A549 (cell line): ENCODE measurements at regions not wholly inside any gene's neighbourhood (a gene's known extent, or its start where the extent isn't known, plus 50 kb on each side); places are given as distances from the start of the nearest gene placed in this dataset.

Source experiments
- ATAC-seq, 2 experiments: fragments of 200-7000 bp in 1 of 2; fragments of >200 bp in 1 of 2; cut with Nextera tagmentation in 1 of 2; cut with Tn5 transposase in 1 of 2; 3 replicates each; pipeline versions ENCODE4 v1.8.0 to v1.9.1; 2018 to 2020; ENCODE audit warnings: mild to moderate bottlenecking in 1 of 2, moderate library complexity in 1 of 2
- CTCF ChIA-PET: fragments of 300-600 bp; sonication (Branson Sonifier 250); formaldehyde crosslinking; extraction: SDS; loops from one replicate; lab custom pipeline; 2021; ENCODE audit warnings: antibody characterized with exemption, inconsistent platforms; lab: Yijun Ruan, JAX
- POLR2A ChIA-PET: fragments of 350-600 bp; formaldehyde crosslinking; extraction: SDS; loops from one replicate; lab custom pipeline; 2021; ENCODE audit warnings: antibody characterized with exemption, inconsistent platforms; lab: Yijun Ruan, JAX
- DNase-seq, 2 experiments: peaks; one replicate each; pipeline versions ENCODE4 v3.0.0 to v3.0.0-alpha.2; 2011 to 2016; ENCODE audit warnings: low read depth in 1 of 2, low spot score in 1 of 2
- FAIRE-seq: peaks from 2 replicates; lab custom pipeline; 2011; peaks lifted over from hg19 to GRCh38; lab: Jason Lieb, UNC
- H3K27ac ChIP-seq, 2 experiments: fragments of >200 bp; sonication (Bioruptor Twin); formaldehyde crosslinking; 3 replicates each; pipeline ENCODE4 v1.5.1; 2016 to 2017
- H3K4me1 ChIP-seq: fragments of >200 bp; sonication (Bioruptor Twin); formaldehyde crosslinking; 3 replicates; pipeline ENCODE4 v1.6.1; 2016
- H3K4me2 ChIP-seq: fragments of >200 bp; sonication (Bioruptor Twin); formaldehyde crosslinking; 3 replicates; pipeline ENCODE4 v1.6.1; 2016
- H3K4me3 ChIP-seq: fragments of >200 bp; sonication (Bioruptor Twin); formaldehyde crosslinking; 3 replicates; pipeline ENCODE4 v1.5.1; 2016
- H3K9me3 ChIP-seq: fragments of >200 bp; sonication (Bioruptor Twin); formaldehyde crosslinking; 3 replicates; pipeline ENCODE4 v1.6.1; 2016
- BCL3 ChIP-seq: fragments of >200 bp; sonication (Bioruptor Twin); formaldehyde crosslinking; IDR thresholded peaks from 3 replicates; pipeline ENCODE4 v1.6.1; 2016
- BHLHE40 ChIP-seq: IDR thresholded peaks from 2 replicates; pipeline ENCODE4 v1.6.1; 2012; ENCODE audit warnings: low read depth, low read length, inconsistent platforms
- CBX2 ChIP-seq: fragments of 200-600 bp; sonication (generic); IDR thresholded peaks from 2 replicates; pipeline ENCODE4 v1.6.1; 2016; ENCODE audit warnings: low read depth, mild to moderate bottlenecking, borderline replicate concordance
- EHMT2 ChIP-seq: fragments of 200-600 bp; sonication (generic); IDR thresholded peaks from 2 replicates; pipeline ENCODE4 v1.6.1; 2016; ENCODE audit warnings: antibody characterized with exemption, low read depth, mild to moderate bottlenecking, moderate library complexity
- FOXS1 ChIP-seq: fragments of 250-450 bp; sonication (Bioruptor Pico); IDR thresholded peaks from 2 replicates; pipeline ENCODE4 v1.5.0; 2020; ENCODE audit warnings: mild to moderate bottlenecking, moderate library complexity
- HOXA7 ChIP-seq: fragments of 250-450 bp; sonication (Bioruptor Pico); IDR thresholded peaks from 2 replicates; pipeline ENCODE4 v1.5.0; 2020; ENCODE audit warnings: mild to moderate bottlenecking, moderate library complexity
- HOXB5 ChIP-seq: fragments of 250-450 bp; sonication (Bioruptor Pico); IDR thresholded peaks from 2 replicates; pipeline ENCODE4 v1.5.0; 2020; ENCODE audit warnings: mild to moderate bottlenecking, moderate library complexity
- MAFK ChIP-seq: fragments of 450-650 bp; IDR thresholded peaks from 2 replicates; pipeline ENCODE4 v1.6.1; 2014; ENCODE audit not compliant: partially characterized antibody
- NFE2L2 ChIP-seq: fragments of 150-350 bp; conservative IDR thresholded peaks from 2 replicates; pipeline ENCODE4 v1.6.1; 2014; ENCODE audit warnings: low read length
- PHF8 ChIP-seq: fragments of 200-600 bp; sonication (generic); IDR thresholded peaks from 2 replicates; pipeline ENCODE4 v1.6.1; 2016; ENCODE audit warnings: low read depth, mild to moderate bottlenecking, antibody characterized with exemption, moderate library complexity, borderline replicate concordance
- POLR2AphosphoS2 ChIP-seq: conservative IDR thresholded peaks from 2 replicates; pipeline ENCODE4 v1.6.1; 2012; ENCODE audit warnings: low read length, improper control_type of control experiment, inconsistent platforms
- RAD21 ChIP-seq, 2 experiments: fragments of >200 bp in 1 of 2; sonication (Bioruptor Twin) in 1 of 2; formaldehyde crosslinking in 1 of 2; IDR thresholded peaks in 1 of 2; conservative IDR thresholded peaks in 1 of 2; 2 replicates in 1 of 2; 3 replicates in 1 of 2; pipeline ENCODE4 v1.6.1; 2012 to 2018; ENCODE audit warnings: inconsistent platforms in 1 of 2
- RCOR1 ChIP-seq: fragments of 150-350 bp; IDR thresholded peaks from 2 replicates; pipeline ENCODE4 v1.6.1; 2014; ENCODE audit warnings: antibody characterized with exemption, low read length, low read depth
- RNF2 ChIP-seq: fragments of 200-600 bp; sonication (generic); IDR thresholded peaks from 2 replicates; pipeline ENCODE4 v1.6.1; 2016; ENCODE audit warnings: low read depth, mild to moderate bottlenecking, antibody characterized with exemption, moderate library complexity, borderline replicate concordance
- TFCP2L1 ChIP-seq: fragments of 250-450 bp; sonication (Bioruptor Pico); IDR thresholded peaks from 2 replicates; pipeline ENCODE4 v1.5.0; 2021; ENCODE audit warnings: mild to moderate bottlenecking
- TP53 ChIP-seq: fragments of 250-450 bp; sonication (Bioruptor Pico); IDR thresholded peaks from 2 replicates; pipeline ENCODE4 v1.5.0; 2021; ENCODE audit warnings: mild to moderate bottlenecking, moderate library complexity
- ZC3H11A ChIP-seq: fragments of 450-650 bp; IDR thresholded peaks from 2 replicates; pipeline ENCODE4 v1.6.1; 2014; ENCODE audit warnings: antibody characterized with exemption, mild to moderate bottlenecking
- ZFP36 ChIP-seq: fragments of 450-650 bp; IDR thresholded peaks from 2 replicates; pipeline ENCODE4 v1.6.1; 2014; ENCODE audit warnings: borderline replicate concordance; ENCODE audit not compliant: partially characterized antibody
- ZSCAN20 ChIP-seq: fragments of 250-450 bp; sonication (Bioruptor Pico); IDR thresholded peaks from 2 replicates; pipeline ENCODE4 v1.8.0; 2022; ENCODE audit warnings: mild to moderate bottlenecking, moderate library complexity
- WGBS: methylation state at CpG from one replicate; pipeline ENCODE4 v1.1.6; 2017; ENCODE audit errors: missing lambda C conversion rate; 5-methylcytosine and 5-hydroxymethylcytosine counted together
- TF ChIP-seq, protein P1 (sequence below): IDR thresholded peaks from 2 replicates; pipeline ENCODE4 v1.6.1; 2012
- TF ChIP-seq, protein P2 (sequence below): IDR thresholded peaks from 2 replicates; pipeline ENCODE4 v1.6.1; 2012; ENCODE audit warnings: low read depth, borderline replicate concordance

- no peak for DNase-seq
- Histone ChIP-seq H3K4me1 (no peaks in the 10 kb centered on the region), H3K27ac (no peak overlapping the region), H3K4me3 (no peak overlapping the region), H3K9me3 (no peaks in the 10 kb centered on the region), H3K4me2 (no peak overlapping the region)
- no peak for FAIRE-seq
- CTCF ChIA-PET = no interaction called here
- 46% methylated on average over 5 of the region's 5 CpGs for WGBS
- TF ChIP-seq POLR2AphosphoS2 = no peak
- TF ChIP-seq NFE2L2 = no peak
- TF ChIP-seq TFCP2L1 (CRISPR knock-in tag) = no peak
- TF ChIP-seq ZSCAN20 = no peak
- TF ChIP-seq, protein P1, sequence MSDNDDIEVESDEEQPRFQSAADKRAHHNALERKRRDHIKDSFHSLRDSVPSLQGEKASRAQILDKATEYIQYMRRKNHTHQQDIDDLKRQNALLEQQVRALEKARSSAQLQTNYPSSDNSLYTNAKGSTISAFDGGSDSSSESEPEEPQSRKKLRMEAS = no peak
- no peak for TF ChIP-seq BCL3
- TF ChIP-seq CBX2 = no peak
- no peak for TF ChIP-seq ZFP36
- no peak for ATAC-seq
- POLR2A ChIA-PET = no interaction called here
Measured at GRCh38 chr14:98375566-98375965, 896.4 kb downstream of the BCL11B start.

- DNase-seq (no peak), ATAC-seq (no peak), FAIRE-seq (no peak)
- no peak overlapping the region for H3K27ac ChIP-seq
- ChIA-PET POLR2A (no interaction called here), CTCF (interaction anchor here (1.2 kb wide), 1 partner anchor 12 kb away, joined by 3 read pairs; no protein-coding TSS in a partner anchor)
- H3K4me2 ChIP-seq = no peak overlapping the region
- H3K9me3 ChIP-seq = no peaks in the 10 kb centered on the region
- WGBS = 5% methylated on average over 3 of the region's 3 CpGs
- H3K4me3 ChIP-seq = no peak overlapping the region
- no peaks in the 10 kb centered on the region for H3K4me1 ChIP-seq
- TF ChIP-seq MAFK (peak; percentile 85), POLR2AphosphoS2 (no peak)
Measured at GRCh38 chr14:98379830-98380229, 892.2 kb downstream of the BCL11B start.

DNA sequence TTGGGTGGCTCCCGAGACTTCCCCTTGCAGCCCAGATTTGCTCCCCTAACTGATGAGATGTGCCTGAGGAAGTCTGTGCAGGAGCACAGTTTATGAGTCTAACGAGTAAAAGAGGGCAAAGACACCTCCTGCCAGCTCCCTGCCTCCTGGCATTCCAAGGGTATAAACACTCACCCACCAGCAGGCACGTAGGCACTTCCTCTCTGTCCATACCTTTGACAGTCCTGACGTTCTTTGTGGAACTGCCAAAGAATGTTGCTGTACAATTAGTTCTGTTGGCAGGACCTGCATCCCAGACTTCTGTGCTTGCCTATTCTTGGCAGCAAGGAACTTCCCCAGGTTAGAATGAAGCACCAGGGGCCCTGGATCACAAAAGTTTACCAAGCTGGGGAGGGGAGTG lies 889.3 kb downstream of the BCL11B start:
- H3K27ac ChIP-seq = no peak overlapping the region
- H3K4me1 ChIP-seq = no peaks in the 10 kb centered on the region
- no peak for TF ChIP-seq HOXB5 (CRISPR knock-in tag)
- TF ChIP-seq RAD21 (conservative IDR thresholded peaks at IDR 0.05 in 1 of 2, IDR thresholded peaks at IDR 0.05 in 1 of 2) = no peak
- no peak for TF ChIP-seq EHMT2
- no peak for TF ChIP-seq RCOR1
- no peak for TF ChIP-seq TP53
- TF ChIP-seq ZC3H11A = no peak
- TF ChIP-seq, all 56 proteins: peak for 0
- ATAC-seq (no peak), DNase-seq (no peak), FAIRE-seq (no peak)
- 3% methylated on average over 4 of the region's 4 CpGs for WGBS
- ChIA-PET CTCF (no interaction called here), POLR2A (no interaction called here)
- Histone ChIP-seq H3K4me3 (no peak overlapping the region), H3K4me2 (no peak overlapping the region), H3K9me3 (no peaks in the 10 kb centered on the region)

DNA sequence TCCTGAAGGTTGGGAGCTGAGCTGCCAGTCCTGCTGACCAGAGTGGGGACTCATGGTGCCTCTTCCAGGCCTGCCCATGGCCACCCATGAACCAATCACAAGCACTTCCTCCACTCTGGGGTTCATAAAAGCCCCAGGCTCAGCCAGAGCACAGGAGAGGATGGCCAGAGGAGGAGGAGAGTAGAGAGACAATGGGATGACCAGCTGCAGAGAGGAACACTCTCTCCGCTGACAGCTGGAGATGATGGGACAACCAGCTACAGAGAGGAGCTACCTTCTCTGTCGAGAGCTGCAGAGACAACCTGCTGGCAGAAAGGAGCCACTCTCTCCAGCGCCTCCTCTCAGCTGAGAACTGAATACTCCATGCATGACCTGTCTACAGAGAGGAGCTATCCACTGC lies 886.1 kb downstream of the BCL11B start:
- Histone ChIP-seq H3K9me3 (no peaks in the 10 kb centered on the region), H3K4me3 (no peak overlapping the region), H3K27ac (no peak overlapping the region), H3K4me1 (no peaks in the 10 kb centered on the region), H3K4me2 (no peak overlapping the region)
- ChIA-PET CTCF (interaction anchor here (0.7 kb wide), 1 partner anchor 27 kb away, joined by 3 read pairs; no protein-coding TSS in a partner anchor), POLR2A (no interaction called here)
- WGBS = 9% methylated on average over 3 of the region's 3 CpGs
- no peak for FAIRE-seq
- no peak for DNase-seq
- no peak for ATAC-seq
- TF ChIP-seq, protein P2, sequence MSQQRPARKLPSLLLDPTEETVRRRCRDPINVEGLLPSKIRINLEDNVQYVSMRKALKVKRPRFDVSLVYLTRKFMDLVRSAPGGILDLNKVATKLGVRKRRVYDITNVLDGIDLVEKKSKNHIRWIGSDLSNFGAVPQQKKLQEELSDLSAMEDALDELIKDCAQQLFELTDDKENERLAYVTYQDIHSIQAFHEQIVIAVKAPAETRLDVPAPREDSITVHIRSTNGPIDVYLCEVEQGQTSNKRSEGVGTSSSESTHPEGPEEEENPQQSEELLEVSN = no peak
- TF ChIP-seq PHF8 (no peak), ZFP36 (no peak), FOXS1 (CRISPR knock-in tag) (no peak), BHLHE40 (no peak), HOXA7 (CRISPR knock-in tag) (no peak), RNF2 (no peak)
- TF ChIP-seq, protein P1 = no peak
